AG04450 (cell line): ENCODE measurements at regions not wholly inside any gene's neighbourhood (a gene's known extent, or its start where the extent isn't known, plus 50 kb on each side); places are given as distances from the start of the nearest gene placed in this dataset.

ENCODE experiments used
- CTCF ChIA-PET: fragments of 300-600, 350-600 bp; formaldehyde crosslinking; extraction: SDS; loops from one replicate; lab custom pipeline; 2022; ENCODE audit warnings: antibody characterized with exemption, inconsistent platforms; lab: Charles Lee
- POLR2A ChIA-PET: fragments of 350-600 bp; formaldehyde crosslinking; extraction: SDS; loops from one replicate; lab custom pipeline; 2021; ENCODE audit warnings: antibody characterized with exemption, inconsistent platforms; lab: Yijun Ruan, JAX
- DNase-seq: peaks from one replicate; pipeline ENCODE4 v3.0.0-alpha.2; 2011; ENCODE audit warnings: low read depth, low spot score
- H3K27ac ChIP-seq: one replicate; pipeline ENCODE4 v1.5.1; 2012; ENCODE audit warnings: low read depth, low read length, control low read depth
- H3K27me3 ChIP-seq: one replicate; pipeline ENCODE4 v1.6.0; 2012; ENCODE audit warnings: low read length; ENCODE audit not compliant: control insufficient read depth, insufficient read depth
- H3K4me3 ChIP-seq: 2 replicates; pipeline ENCODE4 v1.5.1; 2011; ENCODE audit warnings: mild to moderate bottlenecking, low read depth, low read length, control low read depth
- H3K9me3 ChIP-seq: 2 replicates; pipeline ENCODE4 v1.5.1; 2012; ENCODE audit warnings: low read length; ENCODE audit not compliant: control insufficient read depth, insufficient read depth
- CTCF ChIP-seq: IDR thresholded peaks from 2 replicates; pipeline ENCODE4 v1.5.1; 2011; ENCODE audit warnings: low read depth, low read length, control low read depth, inconsistent platforms

DNA sequence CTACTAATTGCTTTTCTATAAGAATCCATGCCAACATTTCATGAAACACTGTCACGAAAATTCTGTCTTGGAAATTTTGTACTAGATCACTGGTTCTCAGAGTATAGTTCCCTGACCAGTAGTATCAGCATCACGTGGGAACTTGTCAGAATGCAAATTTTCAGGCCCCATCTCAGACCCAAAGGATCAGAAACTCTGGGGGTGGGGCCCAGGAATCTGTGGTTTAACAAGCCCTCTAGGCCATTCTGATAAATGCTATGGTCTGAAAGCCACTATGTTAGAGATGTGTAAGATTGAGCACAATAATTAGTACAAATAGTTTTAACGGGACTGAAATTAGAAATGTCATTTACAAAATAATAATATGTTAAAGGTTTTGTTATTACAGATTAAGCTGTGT lies 615.7 kb upstream of the ARRDC3 start:
- no peak for DNase-seq
- POLR2A ChIA-PET: no interaction called here
- no peak overlapping the region for H3K4me3 ChIP-seq
- CTCF ChIA-PET: no interaction called here
- no peak for TF ChIP-seq CTCF
- H3K9me3 ChIP-seq: no peaks in the 10 kb centered on the region
- no peak overlapping the region for H3K27ac ChIP-seq
- no peaks in the 10 kb centered on the region for H3K27me3 ChIP-seq

GRCh38 chr5:91983869-91984268 lies 600.8 kb upstream of the ARRDC3 start:
- TF ChIP-seq CTCF: no peak
- ChIA-PET POLR2A (no interaction called here), CTCF (no interaction called here)
- Histone ChIP-seq H3K9me3 (no peaks in the 10 kb centered on the region), H3K27me3 (no peaks in the 10 kb centered on the region), H3K27ac (no peak overlapping the region), H3K4me3 (no peak overlapping the region)
- no peak for DNase-seq

GRCh38 chr5:91978221-91978882 lies 595.2 kb upstream of the ARRDC3 start:
- no peak overlapping the region for H3K27ac ChIP-seq
- ChIA-PET POLR2A (no interaction called here), CTCF (no interaction called here)
- H3K4me3 ChIP-seq: no peak overlapping the region
- no peak for DNase-seq
- no peak for TF ChIP-seq CTCF
- H3K9me3 ChIP-seq: no peaks in the 10 kb centered on the region
- H3K27me3 ChIP-seq: no peaks in the 10 kb centered on the region

DNA sequence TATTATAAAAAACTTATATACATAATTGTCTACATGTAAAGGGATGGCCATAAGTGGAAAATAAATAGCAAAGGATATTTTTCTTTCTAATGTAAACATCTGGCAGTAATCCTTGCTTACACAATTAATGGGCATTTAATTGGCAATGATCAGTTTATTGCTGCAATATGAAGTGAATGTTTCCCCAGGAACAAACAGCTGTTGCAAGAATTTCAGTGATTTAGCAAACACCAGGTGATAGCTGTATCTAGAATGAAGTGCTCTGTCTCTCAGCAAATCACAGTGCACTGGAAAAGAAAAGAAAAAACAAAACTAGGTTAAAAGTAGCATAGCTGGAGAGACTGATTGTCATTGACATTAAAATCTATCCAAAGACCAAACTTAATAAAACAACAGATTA lies 594.5 kb upstream of the ARRDC3 start:
- H3K27me3 ChIP-seq: no peaks in the 10 kb centered on the region
- DNase-seq: no peak
- H3K9me3 ChIP-seq: no peaks in the 10 kb centered on the region
- no peak overlapping the region for H3K27ac ChIP-seq
- no peak for TF ChIP-seq CTCF
- ChIA-PET POLR2A (no interaction called here), CTCF (no interaction called here)
- H3K4me3 ChIP-seq: no peak overlapping the region

- Histone ChIP-seq H3K4me3 (no peak overlapping the region), H3K27ac (no peak overlapping the region), H3K27me3 (no peaks in the 10 kb centered on the region), H3K9me3 (no peaks in the 10 kb centered on the region)
- ChIA-PET CTCF (no interaction called here), POLR2A (no interaction called here)
- DNase-seq: no peak
- TF ChIP-seq CTCF: no peak
Observed at GRCh38 chr5:91976451-91976850, 593.3 kb upstream of the ARRDC3 start.
